ENCODE measurements at regions not wholly inside any gene's neighbourhood (a gene's known extent, or its start where the extent isn't known, plus 50 kb on each side); places are given as distances from the start of the nearest gene placed in this dataset.

- peaks cover 21% of the 10 kb centered on the region for H3K4me1 Mint-ChIP-seq (ENCODE audit: insufficient read depth, unreplicated experiment)
- no peak overlapping the region for H3K4me3 Mint-ChIP-seq (ENCODE audit: unreplicated experiment)
- H3K36me3 Mint-ChIP-seq (ENCODE audit: insufficient read depth, unreplicated experiment), result no peaks in the 10 kb centered on the region
- POLR2A ChIA-PET, result interaction anchor here (1.2 to 2.6 kb wide), 3 partner anchors 24 to 53 kb away, joined by 4 to 8 read pairs (median 6); no protein-coding TSS in a partner anchor
- H3K9me3 Mint-ChIP-seq (ENCODE audit: unreplicated experiment), result no peaks in the 10 kb centered on the region
- intact Hi-C loops (cut with micrococcal nuclease), result no loop called here
- DNase-seq (ENCODE audit: unreplicated experiment), result no peak
- no peak overlapping the region for H3K27ac Mint-ChIP-seq (ENCODE audit: low read depth, unreplicated experiment)
- CTCF ChIA-PET, result interaction anchor here (1.1 kb wide), 1 partner anchor 10 kb away, joined by 3 read pairs; no protein-coding TSS in a partner anchor
- TF ChIP-seq CTCF (IDR thresholded peaks at IDR 0.05; ENCODE audit: unreplicated experiment), result no peak
- BruUV-seq (replicated peaks), result no TSS peak
- H3K27me3 Mint-ChIP-seq (ENCODE audit: insufficient read depth, unreplicated experiment), result no peaks in the 10 kb centered on the region
Observed at GRCh38 chr7:41118486-41118885, 584.4 kb downstream of the INHBA start.

GRCh38 chr7:41117431-41117830 is 585.5 kb downstream of the INHBA start:
- Mint-ChIP-seq H3K27ac (ENCODE audit: low read depth, unreplicated experiment) (peak overlapping the region; percentile 67), H3K9me3 (ENCODE audit: unreplicated experiment) (no peaks in the 10 kb centered on the region), H3K4me3 (ENCODE audit: unreplicated experiment) (no peak overlapping the region), H3K27me3 (ENCODE audit: insufficient read depth, unreplicated experiment) (no peaks in the 10 kb centered on the region), H3K4me1 (ENCODE audit: insufficient read depth, unreplicated experiment) (peaks cover 12% of the 10 kb centered on the region), H3K36me3 (ENCODE audit: insufficient read depth, unreplicated experiment) (no peaks in the 10 kb centered on the region)
- intact Hi-C loops (cut with micrococcal nuclease), result no loop called here
- POLR2A ChIA-PET, result interaction anchor here (0.9 to 2.7 kb wide), 8 partner anchors 10 to 535 kb away, joined by 3 to 18 read pairs (median 5); no protein-coding TSS in a partner anchor
- no TSS peak for BruUV-seq (replicated peaks)
- DNase-seq (ENCODE audit: unreplicated experiment), result peak; percentile 19
- CTCF ChIA-PET, result interaction anchor here (0.6 to 1.1 kb wide), 3 partner anchors 12 to 195 kb away, joined by 3 read pairs; no protein-coding TSS in a partner anchor
- TF ChIP-seq CTCF (IDR thresholded peaks at IDR 0.05; ENCODE audit: unreplicated experiment), result no peak

GRCh38 chr7:41116817-41117216 is 586.1 kb downstream of the INHBA start:
- ChIA-PET POLR2A (interaction anchor here (0.6 to 2.7 kb wide), 14 partner anchors 8 to 534 kb away, joined by 3 to 18 read pairs (median 3); no protein-coding TSS in a partner anchor), CTCF (interaction anchor here (0.5 to 1.1 kb wide), 7 partner anchors 11 to 873 kb away, joined by 3 read pairs; no protein-coding TSS in a partner anchor)
- H3K36me3 Mint-ChIP-seq (ENCODE audit: insufficient read depth, unreplicated experiment), result no peaks in the 10 kb centered on the region
- no TSS peak for BruUV-seq (replicated peaks)
- no peak for TF ChIP-seq CTCF (IDR thresholded peaks at IDR 0.05; ENCODE audit: unreplicated experiment)
- no peak overlapping the region for H3K4me3 Mint-ChIP-seq (ENCODE audit: unreplicated experiment)
- H3K4me1 Mint-ChIP-seq (ENCODE audit: insufficient read depth, unreplicated experiment), result peaks cover 9% of the 10 kb centered on the region
- no peaks in the 10 kb centered on the region for H3K9me3 Mint-ChIP-seq (ENCODE audit: unreplicated experiment)
- H3K27ac Mint-ChIP-seq (ENCODE audit: low read depth, unreplicated experiment), result peak overlapping the region; percentile 67
- peak; percentile 63 for DNase-seq (ENCODE audit: unreplicated experiment)
- intact Hi-C loops (cut with micrococcal nuclease), result no loop called here
- no peaks in the 10 kb centered on the region for H3K27me3 Mint-ChIP-seq (ENCODE audit: insufficient read depth, unreplicated experiment)

- no peak for TF ChIP-seq CTCF (IDR thresholded peaks at IDR 0.05; ENCODE audit: unreplicated experiment)
- Mint-ChIP-seq H3K4me3 (ENCODE audit: unreplicated experiment) (no peak overlapping the region), H3K27ac (ENCODE audit: low read depth, unreplicated experiment) (peak overlapping the region; percentile 67), H3K27me3 (ENCODE audit: insufficient read depth, unreplicated experiment) (no peaks in the 10 kb centered on the region), H3K36me3 (ENCODE audit: insufficient read depth, unreplicated experiment) (no peaks in the 10 kb centered on the region), H3K9me3 (ENCODE audit: unreplicated experiment) (no peaks in the 10 kb centered on the region), H3K4me1 (ENCODE audit: insufficient read depth, unreplicated experiment) (peaks cover 9% of the 10 kb centered on the region)
- CTCF ChIA-PET, result interaction anchor here (0.5 to 1.5 kb wide), 7 partner anchors 10 to 874 kb away, joined by 3 read pairs; no protein-coding TSS in a partner anchor
- intact Hi-C loops (cut with micrococcal nuclease), result no loop called here
- no TSS peak for BruUV-seq (replicated peaks)
- DNase-seq (ENCODE audit: unreplicated experiment), result peak; percentile 25
- POLR2A ChIA-PET, result interaction anchor here (0.6 to 2.7 kb wide), 11 partner anchors 8 to 168 kb away, joined by 3 to 18 read pairs (median 3); no protein-coding TSS in a partner anchor
Observed at GRCh38 chr7:41116337-41116736, 586.6 kb downstream of the INHBA start.

Data from MCF 10A (cell line).